PC-3 (cell line): ENCODE measurements at regions not wholly inside any gene's neighbourhood (a gene's known extent, or its start where the extent isn't known, plus 50 kb on each side); places are given as distances from the start of the nearest gene placed in this dataset.

Source experiments
- ATAC-seq: fragments of 200-7000 bp; cut with Tn5 transposase; 2 replicates; pipeline ENCODE4 v1.9.1; 2020; ENCODE audit warnings: mild to moderate bottlenecking, moderate library complexity
- BruUV-seq: library from RNA; stranded (reverse); fragments of 400-500 nt; replicated peaks from 2 replicates; lab custom pipeline; 2021; lab: Mats Ljungman, UMichigan
- CTCF ChIA-PET: fragments of 300-600 bp; sonication (Branson Sonifier 250); formaldehyde crosslinking; loops from one replicate; lab custom pipeline; 2022; ENCODE audit warnings: antibody characterized with exemption; lab: Charles Lee
- POLR2A ChIA-PET: fragments of 300-600 bp; sonication (Branson Sonifier 250); formaldehyde crosslinking; loops from one replicate; lab custom pipeline; 2022; ENCODE audit warnings: antibody characterized with exemption; ENCODE audit not compliant: unreplicated experiment; lab: Charles Lee
- DNase-seq: peaks from one replicate; pipeline ENCODE4 v3.0.0-alpha.2; 2015
- H2AFZ ChIP-seq: fragments of 300-600 bp; sonication (generic); 2 replicates; pipeline ENCODE4 v1.6.0; 2016; ENCODE audit warnings: antibody characterized with exemption, low read length
- H3F3A ChIP-seq: fragments of 300-600 bp; sonication (generic); one replicate; pipeline ENCODE4 v1.6.0; 2017; ENCODE audit warnings: antibody characterized with exemption, low read length, control low read depth, mild to moderate bottlenecking; ENCODE audit not compliant: unreplicated experiment
- H3K27ac ChIP-seq: fragments of 300-600 bp; sonication (generic); 2 replicates; pipeline ENCODE4 v1.5.1; 2016; ENCODE audit warnings: mild to moderate bottlenecking, low read length
- H3K27me3 ChIP-seq: fragments of 300-600 bp; sonication (generic); 2 replicates; pipeline ENCODE4 v1.6.1; 2016; ENCODE audit warnings: low read length, mixed read lengths
- H3K36me3 ChIP-seq: fragments of 300-600 bp; sonication (generic); 2 replicates; pipeline ENCODE4 v1.6.1; 2016; ENCODE audit warnings: low read depth, mixed run types, low read length, mixed read lengths
- H3K4me1 ChIP-seq: fragments of 300-600 bp; sonication (generic); 2 replicates; pipeline ENCODE4 v1.5.1; 2016; ENCODE audit warnings: low read length; ENCODE audit not compliant: insufficient read depth
- H3K4me2 ChIP-seq: fragments of 300-600 bp; sonication (generic); 2 replicates; pipeline ENCODE4 v1.6.0; 2016; ENCODE audit warnings: low read length
- H3K4me3 ChIP-seq: fragments of 300-600 bp; sonication (generic); 2 replicates; pipeline ENCODE4 v1.5.1; 2016; ENCODE audit warnings: mild to moderate bottlenecking, low read length, mixed read lengths
- H3K79me2 ChIP-seq: fragments of 300-600 bp; sonication (generic); 2 replicates; pipeline ENCODE4 v1.6.1; 2017; ENCODE audit warnings: low read length, mixed read lengths
- H3K9ac ChIP-seq: fragments of 300-600 bp; sonication (generic); 2 replicates; pipeline ENCODE4 v1.6.0; 2016; ENCODE audit warnings: mild to moderate bottlenecking, low read length
- H3K9me2 ChIP-seq: fragments of 300-600 bp; sonication (generic); replicated peaks from 2 replicates; pipeline ENCODE4 v1.6.1; 2016; ENCODE audit warnings: mixed run types, low read length, mixed read lengths
- H3K9me3 ChIP-seq: fragments of 300-600 bp; sonication (generic); 2 replicates; pipeline ENCODE4 v1.6.1; 2016; ENCODE audit warnings: low read length, mixed read lengths
- H4K20me1 ChIP-seq: fragments of 300-600 bp; sonication (generic); 2 replicates; pipeline ENCODE4 v1.6.1; 2016; ENCODE audit warnings: low read length, mixed read lengths
- CTCF ChIP-seq: fragments of 300-600 bp; sonication (generic); conservative IDR thresholded peaks from 2 replicates; pipeline ENCODE4 v1.5.1; 2017; ENCODE audit warnings: antibody characterized with exemption, low read depth, mild to moderate bottlenecking, low read length
- EZH2 ChIP-seq: fragments of 300-600 bp; sonication (generic); IDR thresholded peaks from one replicate; pipeline ENCODE4 v1.6.1; 2017; ENCODE audit warnings: antibody characterized with exemption, mild to moderate bottlenecking, low read length; ENCODE audit not compliant: unreplicated experiment
- EZH2phosphoT487 ChIP-seq: fragments of 300-600 bp; sonication (generic); IDR thresholded peaks from 2 replicates; pipeline ENCODE4 v1.6.1; 2018; ENCODE audit warnings: mild to moderate bottlenecking, antibody characterized with exemption, low read length, borderline replicate concordance
- intact Hi-C: fragments of 100-400 bp; cut with micrococcal nuclease; formaldehyde crosslinking; loops from 2 replicates; pipeline ENCODE4 v1.9.0; 2023

GRCh38 chr15:73001840-73002239 is 50.4 kb upstream of the NEO1 start:
- intact Hi-C loops, result no loop called here

GRCh38 chr15:73000293-73000692 is 52.0 kb upstream of the NEO1 start:
- no peak overlapping the region for H3K4me2 ChIP-seq
- H3K9me2 ChIP-seq, result no peaks in the 10 kb centered on the region
- ChIA-PET POLR2A (no interaction called here), CTCF (no interaction called here)
- BruUV-seq, result no TSS peak
- no peaks in the 10 kb centered on the region for H4K20me1 ChIP-seq
- H3K9ac ChIP-seq, result no peak overlapping the region
- peaks cover 58% of the 10 kb centered on the region for H3K27me3 ChIP-seq
- DNase-seq, result no peak
- no peaks in the 10 kb centered on the region for H3K9me3 ChIP-seq
- intact Hi-C loops, result no loop called here
- TF ChIP-seq CTCF (no peak), EZH2 (no peak), EZH2phosphoT487 (no peak)
- H2AFZ ChIP-seq, result no peak overlapping the region
- H3K36me3 ChIP-seq, result no peaks in the 10 kb centered on the region
- no peaks in the 10 kb centered on the region for H3F3A ChIP-seq
- H3K27ac ChIP-seq, result no peak overlapping the region
- H3K79me2 ChIP-seq, result no peaks in the 10 kb centered on the region
- no peaks in the 10 kb centered on the region for H3K4me1 ChIP-seq
- no peak for ATAC-seq
- H3K4me3 ChIP-seq, result no peak overlapping the region

More at GRCh38 chr15:73001840-73002239, 50.4 kb upstream of the NEO1 start:
- no peaks in the 10 kb centered on the region for H4K20me1 ChIP-seq
- no peaks in the 10 kb centered on the region for H3K9me3 ChIP-seq
- no peak overlapping the region for H3K4me2 ChIP-seq
- H3F3A ChIP-seq, result no peaks in the 10 kb centered on the region
- no peak overlapping the region for H2AFZ ChIP-seq
- no peak overlapping the region for H3K9ac ChIP-seq
- no peaks in the 10 kb centered on the region for H3K9me2 ChIP-seq
- ChIA-PET CTCF (no interaction called here), POLR2A (no interaction called here)
- DNase-seq (no peak), ATAC-seq (no peak)
- H3K36me3 ChIP-seq, result no peaks in the 10 kb centered on the region
- BruUV-seq, result no TSS peak
- H3K27ac ChIP-seq, result no peak overlapping the region
- TF ChIP-seq CTCF, result no peak
- TF ChIP-seq EZH2, result no peak
- no peak for TF ChIP-seq EZH2phosphoT487
- H3K79me2 ChIP-seq, result no peaks in the 10 kb centered on the region
- peaks cover 61% of the 10 kb centered on the region for H3K27me3 ChIP-seq
- H3K4me1 ChIP-seq, result no peaks in the 10 kb centered on the region
- no peak overlapping the region for H3K4me3 ChIP-seq

GRCh38 chr15:72999586-72999985 is 52.7 kb upstream of the NEO1 start:
- H3K9me2 ChIP-seq, result no peaks in the 10 kb centered on the region
- no peaks in the 10 kb centered on the region for H3K4me1 ChIP-seq
- no peaks in the 10 kb centered on the region for H3K36me3 ChIP-seq
- H3K4me2 ChIP-seq, result no peak overlapping the region
- no peak for DNase-seq
- H3F3A ChIP-seq, result no peaks in the 10 kb centered on the region
- H3K9me3 ChIP-seq, result no peaks in the 10 kb centered on the region
- ATAC-seq, result no peak
- ChIA-PET CTCF (no interaction called here), POLR2A (no interaction called here)
- TF ChIP-seq EZH2, result no peak
- no peak for TF ChIP-seq CTCF
- TF ChIP-seq EZH2phosphoT487, result no peak
- intact Hi-C loops, result no loop called here
- no peak overlapping the region for H3K27ac ChIP-seq
- H2AFZ ChIP-seq, result no peak overlapping the region
- H3K79me2 ChIP-seq, result no peaks in the 10 kb centered on the region
- BruUV-seq, result no TSS peak
- H3K4me3 ChIP-seq, result no peak overlapping the region
- no peak overlapping the region for H3K9ac ChIP-seq
- peaks cover 58% of the 10 kb centered on the region for H3K27me3 ChIP-seq
- no peaks in the 10 kb centered on the region for H4K20me1 ChIP-seq
